SK-N-SH (cell line): ENCODE measurements at regions not wholly inside any gene's neighbourhood (a gene's known extent, or its start where the extent isn't known, plus 50 kb on each side); places are given as distances from the start of the nearest gene placed in this dataset.

Source experiments
- CTCF ChIA-PET: fragments of 300-600, 350-600 bp; formaldehyde crosslinking; extraction: SDS; loops from one replicate; lab custom pipeline; 2021; lab: Yijun Ruan, JAX
- POLR2A ChIA-PET: fragments of 350-600 bp; sonication (Branson Sonifier 250); formaldehyde crosslinking; extraction: SDS; loops from one replicate; lab custom pipeline; 2020; ENCODE audit warnings: antibody characterized with exemption, inconsistent platforms; lab: Yijun Ruan, JAX
- DNase-seq: peaks from one replicate; pipeline ENCODE4 v3.0.0; 2012
- H2AFZ ChIP-seq: fragments of 200-600 bp; sonication (generic); 2 replicates; pipeline ENCODE4 v1.8.1; 2016; ENCODE audit warnings: antibody characterized with exemption, mild to moderate bottlenecking, low read depth
- H3F3A ChIP-seq: fragments of 200-600 bp; sonication (generic); replicated peaks from 2 replicates; pipeline ENCODE3; 2016; ENCODE audit warnings: antibody characterized with exemption, mild to moderate bottlenecking; ENCODE audit not compliant: insufficient read depth
- H3K27ac ChIP-seq, 2 experiments: fragments of 200-500 bp in 1 of 2; fragments of 200-600 bp in 1 of 2; sonication (Bioruptor generic) in 1 of 2; sonication (generic), shearing (Covaris generic) in 1 of 2; 2 replicates each; pipeline versions ENCODE4 v1.5.1 to v1.6.1; 2014 to 2016; ENCODE audit warnings: low read depth in 2 of 2, inconsistent platforms in 1 of 2, low read length in 1 of 2, mild to moderate bottlenecking in 1 of 2, mixed read lengths in 1 of 2
- H3K27me3 ChIP-seq: fragments of 200-600 bp; sonication (generic), shearing (Covaris generic); 2 replicates; pipeline ENCODE4 v1.6.1; 2016; ENCODE audit warnings: mixed run types; ENCODE audit not compliant: insufficient read depth
- H3K36me3 ChIP-seq, 2 experiments: fragments of 200-500 bp in 1 of 2; fragments of 200-600 bp in 1 of 2; sonication (Bioruptor generic) in 1 of 2; sonication (generic) in 1 of 2; replicated peaks in 1 of 2; 2 replicates each; pipeline versions ENCODE3 to v1.5.1; 2014 to 2016; ENCODE audit warnings: low read length in 1 of 2, mild to moderate bottlenecking in 1 of 2; ENCODE audit not compliant: insufficient read depth in 2 of 2, control insufficient read depth in 1 of 2
- H3K4me1 ChIP-seq, 2 experiments: fragments of 200-500 bp in 1 of 2; fragments of 200-600 bp in 1 of 2; sonication (Bioruptor generic) in 1 of 2; sonication (generic), shearing (Covaris generic) in 1 of 2; 2 replicates each; pipeline versions ENCODE4 v1.5.1 to v1.6.1; 2014 to 2016; ENCODE audit warnings: low read depth in 1 of 2, low read length in 1 of 2, mixed run types in 1 of 2; ENCODE audit not compliant: insufficient read depth in 2 of 2, control insufficient read depth in 1 of 2
- H3K4me2 ChIP-seq: fragments of 200-600 bp; sonication (generic), shearing (Covaris generic); 2 replicates; pipeline ENCODE4 v1.6.1; 2017; ENCODE audit warnings: mixed run types
- H3K4me3 ChIP-seq, 2 experiments: fragments of 200-500 bp in 1 of 2; fragments of 200-600 bp in 1 of 2; sonication (Bioruptor generic) in 1 of 2; sonication (generic), shearing (Covaris generic) in 1 of 2; 2 replicates each; pipeline versions ENCODE4 v1.5.1 to v1.8.1; 2014 to 2016; ENCODE audit warnings: low read depth in 2 of 2, inconsistent platforms in 1 of 2, low read length in 1 of 2, mild to moderate bottlenecking in 1 of 2, mixed read lengths in 1 of 2, moderate library complexity in 1 of 2
- H3K79me2 ChIP-seq: fragments of 200-600 bp; sonication (generic); 2 replicates; pipeline ENCODE4 v1.8.1; 2017; ENCODE audit warnings: mild to moderate bottlenecking; ENCODE audit not compliant: insufficient read depth
- H3K9ac ChIP-seq: fragments of 200-600 bp; sonication (generic); 2 replicates; pipeline ENCODE4 v1.6.1; 2017; ENCODE audit warnings: mixed run types
- H3K9me2 ChIP-seq: fragments of 200-600 bp; sonication (generic); 2 replicates; pipeline ENCODE4 v1.6.1; 2017; ENCODE audit warnings: mixed run types
- H3K9me3 ChIP-seq: fragments of 200-600 bp; sonication (generic); 2 replicates; pipeline ENCODE4 v1.6.1; 2017; ENCODE audit warnings: mixed run types, mild to moderate bottlenecking, moderate library complexity
- H4K20me1 ChIP-seq: fragments of 200-600 bp; sonication (generic); 2 replicates; pipeline ENCODE4 v1.6.1; 2017; ENCODE audit warnings: mild to moderate bottlenecking, mixed run types; ENCODE audit not compliant: insufficient read depth
- CHD2 ChIP-seq: fragments of 150-350 bp; IDR thresholded peaks from 2 replicates; pipeline ENCODE4 v1.6.1; 2018; ENCODE audit warnings: low read length; ENCODE audit not compliant: partially characterized antibody
- FOXM1 ChIP-seq: IDR thresholded peaks from 2 replicates; pipeline ENCODE4 v1.4.0; 2012; ENCODE audit warnings: low read depth, mild to moderate bottlenecking
- GABPA ChIP-seq: IDR thresholded peaks from 2 replicates; pipeline ENCODE4 v1.4.0; 2012; ENCODE audit warnings: low read depth, mild to moderate bottlenecking
- MXI1 ChIP-seq: IDR thresholded peaks from 2 replicates; pipeline ENCODE4 v1.6.1; 2012; ENCODE audit warnings: mild to moderate bottlenecking, low read depth, low read length, improper control_type of control experiment
- NRF1 ChIP-seq: IDR thresholded peaks from 2 replicates; pipeline ENCODE4 v1.6.1; 2012; ENCODE audit warnings: low read depth, mild to moderate bottlenecking, low read length
- RAD21 ChIP-seq: IDR thresholded peaks from 2 replicates; pipeline ENCODE4 v1.6.1; 2012; ENCODE audit warnings: mild to moderate bottlenecking, low read length
- RCOR1 ChIP-seq: fragments of 150-350 bp; IDR thresholded peaks from 2 replicates; pipeline ENCODE4 v1.6.1; 2017; ENCODE audit warnings: antibody characterized with exemption, low read length
- RFX5 ChIP-seq: IDR thresholded peaks from 2 replicates; pipeline ENCODE4 v1.6.1; 2012; ENCODE audit warnings: mild to moderate bottlenecking, improper control_type of control experiment, low read length
- RXRA ChIP-seq: IDR thresholded peaks from 2 replicates; pipeline ENCODE4 v1.4.0; 2012; ENCODE audit warnings: low read depth, mild to moderate bottlenecking, borderline replicate concordance
- SIN3A ChIP-seq: IDR thresholded peaks from 2 replicates; pipeline ENCODE4 v1.6.1; 2012; ENCODE audit warnings: low read depth, mild to moderate bottlenecking, low read length, moderate library complexity, borderline replicate concordance
- TCF12 ChIP-seq: IDR thresholded peaks from 2 replicates; pipeline ENCODE4 v1.4.0; 2012
- TEAD4 ChIP-seq: IDR thresholded peaks from 2 replicates; pipeline ENCODE4 v1.4.0; 2012; ENCODE audit warnings: mild to moderate bottlenecking, borderline replicate concordance; ENCODE audit not compliant: insufficient read depth
- WGBS: methylation state at CpG from one replicate; pipeline ENCODE4 v1.1.6; 2017; ENCODE audit warnings: low lambda C conversion rate; 5-methylcytosine and 5-hydroxymethylcytosine counted together
- TF ChIP-seq, protein P1 (sequence below): IDR thresholded peaks from 2 replicates; pipeline ENCODE4 v1.4.0; 2012; ENCODE audit warnings: low read depth, borderline replicate concordance
- TF ChIP-seq, protein P2 (sequence below): fragments of 200-600 bp; sonication (generic); IDR thresholded peaks from 2 replicates; pipeline ENCODE4 v1.6.1; 2017; ENCODE audit warnings: antibody characterized with exemption, mild to moderate bottlenecking, moderate library complexity
- TF ChIP-seq, protein P3 (sequence below): fragments of 150-350 bp; IDR thresholded peaks from 2 replicates; pipeline ENCODE4 v1.6.1; 2017; ENCODE audit warnings: antibody characterized with exemption, low read length, low read depth, borderline replicate concordance
- TF ChIP-seq, protein P4 (sequence below): IDR thresholded peaks from 2 replicates; pipeline ENCODE4 v1.4.0; 2012; ENCODE audit warnings: low read depth, borderline replicate concordance
- TF ChIP-seq, protein P5 (sequence below): IDR thresholded peaks from 2 replicates; pipeline ENCODE4 v1.6.1; 2012; ENCODE audit warnings: mild to moderate bottlenecking, low read depth, low read length, moderate library complexity

DNA sequence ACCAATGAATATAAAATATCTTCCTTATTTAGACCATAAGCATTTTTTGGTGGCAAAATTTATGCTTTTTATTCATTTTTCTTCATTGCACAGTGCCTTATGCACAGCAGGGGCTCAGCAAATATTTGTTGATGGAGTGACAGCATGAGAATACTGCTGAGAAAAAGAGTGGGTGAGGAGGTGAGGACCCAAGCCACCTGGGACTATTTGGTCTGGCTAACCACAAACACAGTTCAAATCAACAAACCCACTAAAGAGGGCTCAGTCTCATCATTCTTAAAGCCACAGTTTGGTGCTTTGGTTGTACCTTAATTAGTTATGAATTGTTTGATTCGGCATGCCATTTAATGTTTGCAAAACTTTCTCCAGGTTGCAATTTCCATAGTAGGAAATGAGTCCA lies 183.5 kb upstream of the ZNF521 start (continued):
- TF ChIP-seq RXRA: no peak

DNA sequence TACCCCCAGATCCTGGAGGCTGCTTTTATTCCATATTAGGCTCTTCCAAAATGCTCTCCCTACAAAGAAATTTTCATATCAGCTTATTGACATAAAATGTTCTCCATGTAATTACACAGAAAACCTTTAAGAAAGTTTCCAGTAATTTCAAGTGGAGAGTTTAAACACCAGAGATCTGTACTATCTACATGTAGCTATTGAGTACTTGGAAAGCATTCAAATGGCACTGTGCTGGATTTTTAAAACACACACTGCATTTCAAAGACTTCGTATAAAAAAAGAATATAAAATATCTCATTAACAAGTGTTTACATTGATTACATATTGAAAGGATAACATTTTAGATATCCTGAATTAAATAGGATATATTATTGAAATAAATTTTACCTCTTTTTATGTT lies 182.4 kb upstream of the ZNF521 start:
- Histone ChIP-seq H3F3A (no peaks in the 10 kb centered on the region), H3K9me3 (no peaks in the 10 kb centered on the region), H4K20me1 (no peaks in the 10 kb centered on the region), H3K9ac (no peak overlapping the region), H3K27ac (no peak overlapping the region), H3K79me2 (no peaks in the 10 kb centered on the region), H3K4me1 (no peaks in the 10 kb centered on the region), H3K4me2 (no peak overlapping the region), H3K9me2 (no peaks in the 10 kb centered on the region), H2AFZ (no peak overlapping the region), H3K27me3 (no peaks in the 10 kb centered on the region), H3K4me3 (no peak overlapping the region), H3K36me3 (no peaks in the 10 kb centered on the region)
- ChIA-PET CTCF (no interaction called here), POLR2A (no interaction called here)
- DNase-seq: no peak
- TF ChIP-seq RAD21: no peak
- no peak for TF ChIP-seq TCF12
- TF ChIP-seq, protein P1, sequence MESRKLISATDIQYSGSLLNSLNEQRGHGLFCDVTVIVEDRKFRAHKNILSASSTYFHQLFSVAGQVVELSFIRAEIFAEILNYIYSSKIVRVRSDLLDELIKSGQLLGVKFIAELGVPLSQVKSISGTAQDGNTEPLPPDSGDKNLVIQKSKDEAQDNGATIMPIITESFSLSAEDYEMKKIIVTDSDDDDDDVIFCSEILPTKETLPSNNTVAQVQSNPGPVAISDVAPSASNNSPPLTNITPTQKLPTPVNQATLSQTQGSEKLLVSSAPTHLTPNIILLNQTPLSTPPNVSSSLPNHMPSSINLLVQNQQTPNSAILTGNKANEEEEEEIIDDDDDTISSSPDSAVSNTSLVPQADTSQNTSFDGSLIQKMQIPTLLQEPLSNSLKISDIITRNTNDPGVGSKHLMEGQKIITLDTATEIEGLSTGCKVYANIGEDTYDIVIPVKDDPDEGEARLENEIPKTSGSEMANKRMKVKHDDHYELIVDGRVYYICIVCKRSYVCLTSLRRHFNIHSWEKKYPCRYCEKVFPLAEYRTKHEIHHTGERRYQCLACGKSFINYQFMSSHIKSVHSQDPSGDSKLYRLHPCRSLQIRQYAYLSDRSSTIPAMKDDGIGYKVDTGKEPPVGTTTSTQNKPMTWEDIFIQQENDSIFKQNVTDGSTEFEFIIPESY: no peak
- TF ChIP-seq NRF1: no peak
- no peak for TF ChIP-seq SIN3A
- TF ChIP-seq RCOR1: no peak
- no peak for TF ChIP-seq MXI1
- TF ChIP-seq, protein P2, sequence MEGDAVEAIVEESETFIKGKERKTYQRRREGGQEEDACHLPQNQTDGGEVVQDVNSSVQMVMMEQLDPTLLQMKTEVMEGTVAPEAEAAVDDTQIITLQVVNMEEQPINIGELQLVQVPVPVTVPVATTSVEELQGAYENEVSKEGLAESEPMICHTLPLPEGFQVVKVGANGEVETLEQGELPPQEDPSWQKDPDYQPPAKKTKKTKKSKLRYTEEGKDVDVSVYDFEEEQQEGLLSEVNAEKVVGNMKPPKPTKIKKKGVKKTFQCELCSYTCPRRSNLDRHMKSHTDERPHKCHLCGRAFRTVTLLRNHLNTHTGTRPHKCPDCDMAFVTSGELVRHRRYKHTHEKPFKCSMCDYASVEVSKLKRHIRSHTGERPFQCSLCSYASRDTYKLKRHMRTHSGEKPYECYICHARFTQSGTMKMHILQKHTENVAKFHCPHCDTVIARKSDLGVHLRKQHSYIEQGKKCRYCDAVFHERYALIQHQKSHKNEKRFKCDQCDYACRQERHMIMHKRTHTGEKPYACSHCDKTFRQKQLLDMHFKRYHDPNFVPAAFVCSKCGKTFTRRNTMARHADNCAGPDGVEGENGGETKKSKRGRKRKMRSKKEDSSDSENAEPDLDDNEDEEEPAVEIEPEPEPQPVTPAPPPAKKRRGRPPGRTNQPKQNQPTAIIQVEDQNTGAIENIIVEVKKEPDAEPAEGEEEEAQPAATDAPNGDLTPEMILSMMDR: no peak
- TF ChIP-seq, protein P3, sequence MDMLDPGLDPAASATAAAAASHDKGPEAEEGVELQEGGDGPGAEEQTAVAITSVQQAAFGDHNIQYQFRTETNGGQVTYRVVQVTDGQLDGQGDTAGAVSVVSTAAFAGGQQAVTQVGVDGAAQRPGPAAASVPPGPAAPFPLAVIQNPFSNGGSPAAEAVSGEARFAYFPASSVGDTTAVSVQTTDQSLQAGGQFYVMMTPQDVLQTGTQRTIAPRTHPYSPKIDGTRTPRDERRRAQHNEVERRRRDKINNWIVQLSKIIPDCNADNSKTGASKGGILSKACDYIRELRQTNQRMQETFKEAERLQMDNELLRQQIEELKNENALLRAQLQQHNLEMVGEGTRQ: no peak
- no peak for TF ChIP-seq TEAD4
- no peak for TF ChIP-seq RFX5
- no peak for TF ChIP-seq CHD2
- TF ChIP-seq GABPA: no peak
- TF ChIP-seq FOXM1: no peak
- TF ChIP-seq, protein P4, sequence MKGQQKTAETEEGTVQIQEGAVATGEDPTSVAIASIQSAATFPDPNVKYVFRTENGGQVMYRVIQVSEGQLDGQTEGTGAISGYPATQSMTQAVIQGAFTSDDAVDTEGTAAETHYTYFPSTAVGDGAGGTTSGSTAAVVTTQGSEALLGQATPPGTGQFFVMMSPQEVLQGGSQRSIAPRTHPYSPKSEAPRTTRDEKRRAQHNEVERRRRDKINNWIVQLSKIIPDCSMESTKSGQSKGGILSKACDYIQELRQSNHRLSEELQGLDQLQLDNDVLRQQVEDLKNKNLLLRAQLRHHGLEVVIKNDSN: no peak
- TF ChIP-seq, protein P5, sequence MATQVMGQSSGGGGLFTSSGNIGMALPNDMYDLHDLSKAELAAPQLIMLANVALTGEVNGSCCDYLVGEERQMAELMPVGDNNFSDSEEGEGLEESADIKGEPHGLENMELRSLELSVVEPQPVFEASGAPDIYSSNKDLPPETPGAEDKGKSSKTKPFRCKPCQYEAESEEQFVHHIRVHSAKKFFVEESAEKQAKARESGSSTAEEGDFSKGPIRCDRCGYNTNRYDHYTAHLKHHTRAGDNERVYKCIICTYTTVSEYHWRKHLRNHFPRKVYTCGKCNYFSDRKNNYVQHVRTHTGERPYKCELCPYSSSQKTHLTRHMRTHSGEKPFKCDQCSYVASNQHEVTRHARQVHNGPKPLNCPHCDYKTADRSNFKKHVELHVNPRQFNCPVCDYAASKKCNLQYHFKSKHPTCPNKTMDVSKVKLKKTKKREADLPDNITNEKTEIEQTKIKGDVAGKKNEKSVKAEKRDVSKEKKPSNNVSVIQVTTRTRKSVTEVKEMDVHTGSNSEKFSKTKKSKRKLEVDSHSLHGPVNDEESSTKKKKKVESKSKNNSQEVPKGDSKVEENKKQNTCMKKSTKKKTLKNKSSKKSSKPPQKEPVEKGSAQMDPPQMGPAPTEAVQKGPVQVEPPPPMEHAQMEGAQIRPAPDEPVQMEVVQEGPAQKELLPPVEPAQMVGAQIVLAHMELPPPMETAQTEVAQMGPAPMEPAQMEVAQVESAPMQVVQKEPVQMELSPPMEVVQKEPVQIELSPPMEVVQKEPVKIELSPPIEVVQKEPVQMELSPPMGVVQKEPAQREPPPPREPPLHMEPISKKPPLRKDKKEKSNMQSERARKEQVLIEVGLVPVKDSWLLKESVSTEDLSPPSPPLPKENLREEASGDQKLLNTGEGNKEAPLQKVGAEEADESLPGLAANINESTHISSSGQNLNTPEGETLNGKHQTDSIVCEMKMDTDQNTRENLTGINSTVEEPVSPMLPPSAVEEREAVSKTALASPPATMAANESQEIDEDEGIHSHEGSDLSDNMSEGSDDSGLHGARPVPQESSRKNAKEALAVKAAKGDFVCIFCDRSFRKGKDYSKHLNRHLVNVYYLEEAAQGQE: no peak
- WGBS: 47% methylated on average over 1 of the region's 1 CpG
